SJCRH30 (cell line): ENCODE measurements at regions not wholly inside any gene's neighbourhood (a gene's known extent, or its start where the extent isn't known, plus 50 kb on each side); places are given as distances from the start of the nearest gene placed in this dataset.
"Not testable (repeated sequence)": the region's sequence is repeated elsewhere in the genome, so short reads cannot be mapped to it uniquely, and the experiment has no call there.

Experiments used
- DNase-seq, 2 experiments: peaks; one replicate each; pipeline ENCODE4 v3.0.0-alpha.2; 2015 to 2020
- H3K27ac ChIP-seq: fragments of 250-450 bp; sonication (Bioruptor Pico); 2 replicates; pipeline ENCODE4 v1.5.1; 2020; ENCODE audit warnings: mild to moderate bottlenecking, moderate library complexity
- H3K27me3 ChIP-seq: fragments of 250-450 bp; sonication (Bioruptor Pico); 2 replicates; pipeline ENCODE4 v1.5.1; 2020; ENCODE audit warnings: mild to moderate bottlenecking, moderate library complexity
- H3K36me3 ChIP-seq: fragments of 250-450 bp; sonication (Bioruptor Pico); 2 replicates; pipeline ENCODE4 v1.5.1; 2020; ENCODE audit warnings: mild to moderate bottlenecking, moderate library complexity
- H3K4me1 ChIP-seq: fragments of 250-450 bp; sonication (Bioruptor Pico); 2 replicates; pipeline ENCODE4 v1.5.1; 2020; ENCODE audit warnings: mild to moderate bottlenecking, moderate library complexity
- H3K4me3 ChIP-seq: fragments of 250-450 bp; sonication (Bioruptor Pico); 2 replicates; pipeline ENCODE4 v1.5.1; 2020; ENCODE audit warnings: mild to moderate bottlenecking, moderate library complexity
- H3K9me3 ChIP-seq: fragments of 250-450 bp; sonication (Bioruptor Pico); replicated peaks from 2 replicates; pipeline ENCODE4 v1.5.1; 2020; ENCODE audit warnings: mild to moderate bottlenecking, moderate library complexity

- H3K9me3 ChIP-seq, DNase-seq, H3K4me3 ChIP-seq, H3K27ac ChIP-seq, H3K4me1 ChIP-seq, H3K27me3 ChIP-seq, H3K36me3 ChIP-seq: not testable (repeated sequence)
Observed at GRCh38 chr1:146763234-146763633, 174.9 kb upstream of the NBPF12 start.

- not testable (repeated sequence) for H3K27ac ChIP-seq, H3K27me3 ChIP-seq, H3K4me1 ChIP-seq, H3K4me3 ChIP-seq, H3K9me3 ChIP-seq, DNase-seq, H3K36me3 ChIP-seq
Observed at GRCh38 chr1:146756858-146757257, 181.3 kb upstream of the NBPF12 start.

- not testable (repeated sequence) for H3K27ac ChIP-seq, H3K27me3 ChIP-seq, H3K4me3 ChIP-seq, H3K36me3 ChIP-seq, H3K4me1 ChIP-seq, H3K9me3 ChIP-seq, DNase-seq
Observed at GRCh38 chr1:146748686-146749085, 189.4 kb upstream of the NBPF12 start.

GRCh38 chr1:146731981-146732680, 206.0 kb upstream of the NBPF12 start:
- H3K27me3 ChIP-seq, H3K4me1 ChIP-seq, H3K9me3 ChIP-seq, H3K4me3 ChIP-seq, DNase-seq, H3K27ac ChIP-seq, H3K36me3 ChIP-seq: not testable (repeated sequence)

- DNase-seq, H3K4me3 ChIP-seq, H3K27ac ChIP-seq, H3K9me3 ChIP-seq, H3K4me1 ChIP-seq, H3K36me3 ChIP-seq, H3K27me3 ChIP-seq: not testable (repeated sequence)
Observed at GRCh38 chr1:146729642-146730344, 208.3 kb upstream of the NBPF12 start.

- DNase-seq = not testable (repeated sequence)
Observed at GRCh38 chr1:146715054-146715453, 223.1 kb upstream of the NBPF12 start.

GRCh38 chr1:146710838-146711521, 227.1 kb upstream of the NBPF12 start:
- not testable (repeated sequence) for H3K36me3 ChIP-seq, H3K4me1 ChIP-seq, H3K4me3 ChIP-seq, H3K27ac ChIP-seq, H3K27me3 ChIP-seq, H3K9me3 ChIP-seq
- DNase-seq = peak in 1 of 2 experiments; percentile 15

More at GRCh38 chr1:146715054-146715453, 223.1 kb upstream of the NBPF12 start:
- not testable (repeated sequence) for H3K4me3 ChIP-seq, H3K27me3 ChIP-seq, H3K36me3 ChIP-seq, H3K9me3 ChIP-seq, H3K27ac ChIP-seq, H3K4me1 ChIP-seq

- DNase-seq, H3K4me3 ChIP-seq, H3K4me1 ChIP-seq, H3K9me3 ChIP-seq, H3K36me3 ChIP-seq, H3K27me3 ChIP-seq, H3K27ac ChIP-seq: not testable (repeated sequence)
Observed at GRCh38 chr1:146709302-146709701, 228.8 kb upstream of the NBPF12 start.

GRCh38 chr1:146704162-146704724, 233.9 kb upstream of the NBPF12 start:
- not testable (repeated sequence) for H3K27me3 ChIP-seq, H3K4me3 ChIP-seq, H3K27ac ChIP-seq, H3K9me3 ChIP-seq, DNase-seq, H3K4me1 ChIP-seq, H3K36me3 ChIP-seq

- H3K4me3 ChIP-seq, H3K36me3 ChIP-seq, H3K4me1 ChIP-seq, H3K27ac ChIP-seq, H3K9me3 ChIP-seq, DNase-seq, H3K27me3 ChIP-seq: not testable (repeated sequence)
Observed at GRCh38 chr1:146701320-146701719, 236.8 kb upstream of the NBPF12 start.

GRCh38 chr1:146695388-146695787, 242.7 kb upstream of the NBPF12 start:
- not testable (repeated sequence) for H3K9me3 ChIP-seq, H3K4me1 ChIP-seq, H3K36me3 ChIP-seq, H3K4me3 ChIP-seq, H3K27me3 ChIP-seq, H3K27ac ChIP-seq, DNase-seq

GRCh38 chr1:146691798-146692197, 246.3 kb upstream of the NBPF12 start:
- H3K27me3 ChIP-seq, H3K9me3 ChIP-seq, H3K4me3 ChIP-seq, H3K36me3 ChIP-seq, DNase-seq, H3K27ac ChIP-seq, H3K4me1 ChIP-seq: not testable (repeated sequence)

GRCh38 chr1:146688893-146689292, 249.2 kb upstream of the NBPF12 start:
- H3K9me3 ChIP-seq, H3K36me3 ChIP-seq, DNase-seq, H3K27me3 ChIP-seq, H3K27ac ChIP-seq, H3K4me1 ChIP-seq, H3K4me3 ChIP-seq: not testable (repeated sequence)

GRCh38 chr1:146686777-146687366, 251.3 kb upstream of the NBPF12 start:
- not testable (repeated sequence) for H3K27me3 ChIP-seq, H3K27ac ChIP-seq, H3K9me3 ChIP-seq, H3K4me3 ChIP-seq, H3K36me3 ChIP-seq, H3K4me1 ChIP-seq, DNase-seq

- not testable (repeated sequence) for H3K27me3 ChIP-seq, DNase-seq, H3K36me3 ChIP-seq, H3K27ac ChIP-seq, H3K9me3 ChIP-seq, H3K4me3 ChIP-seq, H3K4me1 ChIP-seq
Observed at GRCh38 chr1:146683126-146683429, 255.0 kb upstream of the NBPF12 start.
